A549 (cell line): ENCODE measurements at regions not wholly inside any gene's neighbourhood (a gene's known extent, or its start where the extent isn't known, plus 50 kb on each side); places are given as distances from the start of the nearest gene placed in this dataset.

ENCODE experiments used
- ATAC-seq, 2 experiments: fragments of 200-7000 bp in 1 of 2; fragments of >200 bp in 1 of 2; cut with Nextera tagmentation in 1 of 2; cut with Tn5 transposase in 1 of 2; 3 replicates each; pipeline versions ENCODE4 v1.8.0 to v1.9.1; 2018 to 2020; ENCODE audit warnings: mild to moderate bottlenecking in 1 of 2, moderate library complexity in 1 of 2
- CTCF ChIA-PET: fragments of 300-600 bp; sonication (Branson Sonifier 250); formaldehyde crosslinking; extraction: SDS; loops from one replicate; lab custom pipeline; 2021; ENCODE audit warnings: antibody characterized with exemption, inconsistent platforms; lab: Yijun Ruan, JAX
- POLR2A ChIA-PET: fragments of 350-600 bp; formaldehyde crosslinking; extraction: SDS; loops from one replicate; lab custom pipeline; 2021; ENCODE audit warnings: antibody characterized with exemption, inconsistent platforms; lab: Yijun Ruan, JAX
- DNase-seq, 2 experiments: peaks; one replicate each; pipeline versions ENCODE4 v3.0.0 to v3.0.0-alpha.2; 2011 to 2016; ENCODE audit warnings: low read depth in 1 of 2, low spot score in 1 of 2
- FAIRE-seq: peaks from 2 replicates; lab custom pipeline; 2011; peaks lifted over from hg19 to GRCh38; lab: Jason Lieb, UNC
- H3K27ac ChIP-seq, 2 experiments: fragments of >200 bp; sonication (Bioruptor Twin); formaldehyde crosslinking; 3 replicates each; pipeline ENCODE4 v1.5.1; 2016 to 2017
- H3K4me1 ChIP-seq: fragments of >200 bp; sonication (Bioruptor Twin); formaldehyde crosslinking; 3 replicates; pipeline ENCODE4 v1.6.1; 2016
- H3K4me2 ChIP-seq: fragments of >200 bp; sonication (Bioruptor Twin); formaldehyde crosslinking; 3 replicates; pipeline ENCODE4 v1.6.1; 2016
- H3K4me3 ChIP-seq: fragments of >200 bp; sonication (Bioruptor Twin); formaldehyde crosslinking; 3 replicates; pipeline ENCODE4 v1.5.1; 2016
- H3K9me3 ChIP-seq: fragments of >200 bp; sonication (Bioruptor Twin); formaldehyde crosslinking; 3 replicates; pipeline ENCODE4 v1.6.1; 2016
- CBX2 ChIP-seq: fragments of 200-600 bp; sonication (generic); IDR thresholded peaks from 2 replicates; pipeline ENCODE4 v1.6.1; 2016; ENCODE audit warnings: low read depth, mild to moderate bottlenecking, borderline replicate concordance
- CBX8 ChIP-seq: fragments of 200-600 bp; sonication (generic); IDR thresholded peaks from 2 replicates; pipeline ENCODE4 v1.6.1; 2016
- CHD2 ChIP-seq: fragments of 150-350 bp; IDR thresholded peaks from 2 replicates; pipeline ENCODE4 v1.6.1; 2014; ENCODE audit warnings: low read length; ENCODE audit not compliant: partially characterized antibody
- EP300 ChIP-seq, 2 experiments: fragments of >200 bp; sonication (Bioruptor Twin); formaldehyde crosslinking; IDR thresholded peaks; 2 replicates in 1 of 2; 3 replicates in 1 of 2; pipeline ENCODE4 v1.6.1; 2016 to 2017
- FOXS1 ChIP-seq: fragments of 250-450 bp; sonication (Bioruptor Pico); IDR thresholded peaks from 2 replicates; pipeline ENCODE4 v1.5.0; 2020; ENCODE audit warnings: mild to moderate bottlenecking, moderate library complexity
- GATA3 ChIP-seq: IDR thresholded peaks from 2 replicates; pipeline ENCODE4 v1.6.1; 2012; ENCODE audit warnings: borderline replicate concordance
- HEYL ChIP-seq: fragments of 250-450 bp; sonication (Bioruptor Pico); IDR thresholded peaks from 2 replicates; pipeline ENCODE4 v1.8.0; 2021; ENCODE audit warnings: mild to moderate bottlenecking, moderate library complexity
- HMGXB4 ChIP-seq: fragments of 250-450 bp; sonication (Bioruptor Pico); IDR thresholded peaks from 2 replicates; pipeline ENCODE4 v1.5.0; 2021; ENCODE audit warnings: mild to moderate bottlenecking, moderate library complexity, borderline replicate concordance
- JUN ChIP-seq, 2 experiments: fragments of >200 bp; sonication (Bioruptor Twin); formaldehyde crosslinking; IDR thresholded peaks; 2 replicates in 1 of 2; 3 replicates in 1 of 2; pipeline ENCODE4 v1.6.1; 2016 to 2017
- MAZ ChIP-seq: fragments of 150-350 bp; IDR thresholded peaks from 2 replicates; pipeline ENCODE4 v1.6.1; 2014; ENCODE audit warnings: antibody characterized with exemption, low read depth, low read length, borderline replicate concordance
- NFE2L2 ChIP-seq: fragments of 150-350 bp; conservative IDR thresholded peaks from 2 replicates; pipeline ENCODE4 v1.6.1; 2014; ENCODE audit warnings: low read length
- POLR2A ChIP-seq: IDR thresholded peaks from 2 replicates; pipeline ENCODE4 v1.6.1; 2012; ENCODE audit warnings: mild to moderate bottlenecking, low read length
- POLR2AphosphoS2 ChIP-seq: conservative IDR thresholded peaks from 2 replicates; pipeline ENCODE4 v1.6.1; 2012; ENCODE audit warnings: low read length, improper control_type of control experiment, inconsistent platforms
- RCOR1 ChIP-seq: fragments of 150-350 bp; IDR thresholded peaks from 2 replicates; pipeline ENCODE4 v1.6.1; 2014; ENCODE audit warnings: antibody characterized with exemption, low read length, low read depth
- REST ChIP-seq: fragments of 200-600 bp; sonication (generic); IDR thresholded peaks from 2 replicates; pipeline ENCODE4 v1.6.1; 2016; ENCODE audit warnings: antibody characterized with exemption, mild to moderate bottlenecking, moderate library complexity
- RFX5 ChIP-seq: fragments of 450-650 bp; IDR thresholded peaks from 2 replicates; pipeline ENCODE4 v1.7.1; 2014; ENCODE audit warnings: antibody characterized with exemption, mild to moderate bottlenecking, moderate library complexity
- TFCP2L1 ChIP-seq: fragments of 250-450 bp; sonication (Bioruptor Pico); IDR thresholded peaks from 2 replicates; pipeline ENCODE4 v1.5.0; 2021; ENCODE audit warnings: mild to moderate bottlenecking
- TP53 ChIP-seq: fragments of 250-450 bp; sonication (Bioruptor Pico); IDR thresholded peaks from 2 replicates; pipeline ENCODE4 v1.5.0; 2021; ENCODE audit warnings: mild to moderate bottlenecking, moderate library complexity
- USF2 ChIP-seq: fragments of 450-650 bp; IDR thresholded peaks from 2 replicates; pipeline ENCODE4 v1.6.1; 2014; ENCODE audit warnings: antibody characterized with exemption
- ZC3H11A ChIP-seq: fragments of 450-650 bp; IDR thresholded peaks from 2 replicates; pipeline ENCODE4 v1.6.1; 2014; ENCODE audit warnings: antibody characterized with exemption, mild to moderate bottlenecking
- ZNF302 ChIP-seq: fragments of 250-450 bp; sonication (Bioruptor Pico); IDR thresholded peaks from 2 replicates; pipeline ENCODE4 v1.9.0; 2021; ENCODE audit warnings: inconsistent platforms, mild to moderate bottlenecking, moderate library complexity
- WGBS: methylation state at CpG from one replicate; pipeline ENCODE4 v1.1.6; 2017; ENCODE audit errors: missing lambda C conversion rate; 5-methylcytosine and 5-hydroxymethylcytosine counted together

- POLR2A ChIA-PET, result no interaction called here
Measured at GRCh38 chr3:132783152-132783551, 60.9 kb upstream of the NPHP3 start.

GRCh38 chr3:132781922-132782321 is 59.7 kb upstream of the NPHP3 start:
- Histone ChIP-seq H3K4me3 (no peak overlapping the region), H3K4me2 (no peak overlapping the region), H3K4me1 (no peaks in the 10 kb centered on the region), H3K9me3 (no peaks in the 10 kb centered on the region), H3K27ac (no peak overlapping the region)
- WGBS, result 0% methylated on average over 1 of the region's 1 CpG
- TF ChIP-seq REST (no peak), HEYL (CRISPR knock-in tag) (no peak), JUN (IDR thresholded peaks at IDR 0.05) (no peak), CBX8 (no peak), MAZ (no peak), CBX2 (no peak), NFE2L2 (no peak), RCOR1 (no peak), RFX5 (no peak), HMGXB4 (no peak), FOXS1 (CRISPR knock-in tag) (no peak), ZNF302 (CRISPR knock-in tag) (no peak)
- FAIRE-seq (no peak), DNase-seq (no peak), ATAC-seq (no peak)
- POLR2A ChIA-PET, result no interaction called here
- CTCF ChIA-PET, result interaction anchor here (0.8 kb wide), 1 partner anchor 51 kb away, joined by 3 read pairs; no protein-coding TSS in a partner anchor

More at GRCh38 chr3:132783152-132783551, 60.9 kb upstream of the NPHP3 start:
- H3K4me2 ChIP-seq, result no peak overlapping the region
- H3K4me1 ChIP-seq, result no peaks in the 10 kb centered on the region
- ATAC-seq (no peak), FAIRE-seq (no peak)
- H3K9me3 ChIP-seq, result no peaks in the 10 kb centered on the region
- CTCF ChIA-PET, result no interaction called here
- no peak for TF ChIP-seq CHD2
- no peak for TF ChIP-seq CBX2
- no peak for TF ChIP-seq GATA3
- TF ChIP-seq EP300 (IDR thresholded peaks at IDR 0.05), result no peak
- TF ChIP-seq USF2, result no peak
- TF ChIP-seq TP53 (CRISPR knock-in tag), result no peak
- no peak for TF ChIP-seq TFCP2L1
- no peak for TF ChIP-seq ZNF302 (CRISPR knock-in tag)
- TF ChIP-seq POLR2A, result no peak
- TF ChIP-seq HEYL (CRISPR knock-in tag), result no peak
- TF ChIP-seq ZC3H11A, result no peak
- no peak for TF ChIP-seq POLR2AphosphoS2
- TF ChIP-seq RCOR1, result no peak
- TF ChIP-seq, all 56 proteins: peak for 0
- Histone ChIP-seq H3K27ac (no peak overlapping the region), H3K4me3 (no peak overlapping the region)
- no peak for DNase-seq
